WTC11 (cell line): ENCODE measurements at regions not wholly inside any gene's neighbourhood (a gene's known extent, or its start where the extent isn't known, plus 50 kb on each side); places are given as distances from the start of the nearest gene placed in this dataset.

ENCODE experiments used
- ATAC-seq: fragments of 200-7000 bp; cut with Tn5 transposase; 2 replicates; pipeline ENCODE4 v1.10.0; 2021; ENCODE audit warnings: mild to moderate bottlenecking, moderate library complexity
- CTCF ChIA-PET: fragments of 300-600 bp; sonication (Branson Sonifier 250); formaldehyde crosslinking; loops from one replicate; lab custom pipeline; 2021; ENCODE audit warnings: antibody characterized with exemption; lab: Charles Lee
- POLR2A ChIA-PET: fragments of 350-600 bp; sonication (Branson Sonifier 250); formaldehyde crosslinking; loops from one replicate; lab custom pipeline; 2021; ENCODE audit warnings: antibody characterized with exemption; lab: Charles Lee
- DNase-seq: peaks from one replicate; pipeline ENCODE4 v3.0.0; 2021; ENCODE audit warnings: low spot score
- H3K27ac Mint-ChIP-seq: 2 replicates; pipeline ENCODE4 v1.8.0; 2021; ENCODE audit warnings: mixed read lengths
- H3K27me3 Mint-ChIP-seq: 2 replicates; pipeline ENCODE4 v1.8.0; 2021; ENCODE audit warnings: low read depth, mild to moderate bottlenecking, moderate library complexity, mixed read lengths
- H3K36me3 Mint-ChIP-seq: 2 replicates; pipeline ENCODE4 v1.8.0; 2021; ENCODE audit warnings: mixed read lengths
- H3K4me1 Mint-ChIP-seq: 2 replicates; pipeline ENCODE4 v1.8.0; 2022; ENCODE audit warnings: mixed read lengths
- H3K4me3 Mint-ChIP-seq: 2 replicates; pipeline ENCODE4 v1.8.0; 2021; ENCODE audit warnings: mild to moderate bottlenecking, moderate library complexity, mixed read lengths
- H3K9me3 Mint-ChIP-seq: 2 replicates; pipeline ENCODE4 v1.8.0; 2021; ENCODE audit warnings: mixed read lengths
- AFF4 ChIP-seq: sonication (generic); formaldehyde crosslinking; IDR thresholded peaks from 2 replicates; pipeline ENCODE4 v1.8.1; 2023; ENCODE audit warnings: mild to moderate bottlenecking, missing genetic modification reagents, borderline replicate concordance
- ATF6 ChIP-seq: sonication (generic); formaldehyde crosslinking; IDR thresholded peaks from 2 replicates; pipeline ENCODE4 v1.8.1; 2023; ENCODE audit warnings: mild to moderate bottlenecking, missing genetic modification reagents
- CBFB ChIP-seq: sonication (generic); formaldehyde crosslinking; IDR thresholded peaks from 2 replicates; pipeline ENCODE4 v1.8.1; 2022; ENCODE audit warnings: mild to moderate bottlenecking, low read depth, missing genetic modification reagents
- E2F1 ChIP-seq: sonication (generic); formaldehyde crosslinking; IDR thresholded peaks from 2 replicates; pipeline ENCODE4 v1.8.0; 2022; ENCODE audit warnings: mild to moderate bottlenecking, missing genetic modification reagents
- E2F4 ChIP-seq: sonication (generic); formaldehyde crosslinking; IDR thresholded peaks from 2 replicates; pipeline ENCODE4 v1.8.1; 2022; ENCODE audit warnings: low read depth, mild to moderate bottlenecking, moderate library complexity, missing genetic modification reagents, borderline replicate concordance
- ERG ChIP-seq: fragments of 250-450 bp; sonication (Bioruptor Pico); IDR thresholded peaks from 2 replicates; pipeline ENCODE4 v1.8.0; 2021; ENCODE audit warnings: mild to moderate bottlenecking
- ETV6 ChIP-seq: sonication (generic); formaldehyde crosslinking; IDR thresholded peaks from 2 replicates; pipeline ENCODE4 v1.8.1; 2022; ENCODE audit warnings: mild to moderate bottlenecking, missing genetic modification reagents
- GABPB1 ChIP-seq: sonication (generic); formaldehyde crosslinking; IDR thresholded peaks from 2 replicates; pipeline ENCODE4 v1.8.1; 2023; ENCODE audit warnings: mild to moderate bottlenecking, missing genetic modification reagents
- GRHL2 ChIP-seq: fragments of 250-450 bp; sonication (Bioruptor Pico); IDR thresholded peaks from 2 replicates; pipeline ENCODE4 v1.8.0; 2022; ENCODE audit warnings: mild to moderate bottlenecking, moderate library complexity; ENCODE audit not compliant: insufficient replicate concordance, severe bottlenecking
- HMGA2 ChIP-seq: fragments of 250-450 bp; sonication (Bioruptor Pico); IDR thresholded peaks from 2 replicates; pipeline ENCODE4 v1.4.0; 2021; ENCODE audit warnings: mild to moderate bottlenecking, moderate library complexity
- JAZF1 ChIP-seq: fragments of 250-450 bp; sonication (Bioruptor Pico); IDR thresholded peaks from 2 replicates; pipeline ENCODE4 v1.9.0; 2021; ENCODE audit warnings: moderate library complexity, mild to moderate bottlenecking, inconsistent platforms
- KAT7 ChIP-seq: sonication (generic); formaldehyde crosslinking; IDR thresholded peaks from 2 replicates; pipeline ENCODE4 v1.8.1; 2023; ENCODE audit warnings: missing genetic modification reagents, mild to moderate bottlenecking, borderline replicate concordance
- MLX ChIP-seq: sonication (generic); formaldehyde crosslinking; IDR thresholded peaks from 2 replicates; pipeline ENCODE4 v1.8.1; 2023; ENCODE audit warnings: mild to moderate bottlenecking, missing genetic modification reagents, moderate library complexity
- MYBL2 ChIP-seq: sonication (generic); formaldehyde crosslinking; IDR thresholded peaks from 2 replicates; pipeline ENCODE4 v1.8.1; 2023; ENCODE audit warnings: mild to moderate bottlenecking, moderate library complexity, missing genetic modification reagents
- NR1H2 ChIP-seq: sonication (generic); formaldehyde crosslinking; IDR thresholded peaks from 2 replicates; pipeline ENCODE4 v1.9.0; 2021; ENCODE audit warnings: mild to moderate bottlenecking, moderate library complexity, missing genetic modification reagents
- RELA ChIP-seq: sonication (generic); formaldehyde crosslinking; IDR thresholded peaks from 2 replicates; pipeline ENCODE4 v1.8.1; 2022; ENCODE audit warnings: missing genetic modification reagents, mild to moderate bottlenecking, borderline replicate concordance
- SOX15 ChIP-seq: fragments of 250-450 bp; sonication (Bioruptor Pico); IDR thresholded peaks from 2 replicates; pipeline ENCODE4 v1.9.0; 2021; ENCODE audit warnings: mild to moderate bottlenecking
- TCF7 ChIP-seq: sonication (generic); formaldehyde crosslinking; IDR thresholded peaks from 2 replicates; pipeline ENCODE4 v1.8.0; 2022; ENCODE audit warnings: mild to moderate bottlenecking, low read depth, missing genetic modification reagents, moderate library complexity
- ZMAT4 ChIP-seq: fragments of 250-450 bp; sonication (Bioruptor Pico); IDR thresholded peaks from 2 replicates; pipeline ENCODE4 v1.9.0; 2021; ENCODE audit warnings: mild to moderate bottlenecking
- ZNF425 ChIP-seq: fragments of 250-450 bp; sonication (Bioruptor Pico); conservative IDR thresholded peaks from 2 replicates; pipeline ENCODE4 v1.9.0; 2021; ENCODE audit warnings: mild to moderate bottlenecking

- Mint-ChIP-seq H3K4me3 (no peak overlapping the region), H3K27ac (no peak overlapping the region; the same call in 1 of the 2 replicates), H3K27me3 (no peaks in the 10 kb centered on the region), H3K4me1 (no peaks in the 10 kb centered on the region), H3K36me3 (peaks cover 17% of the 10 kb centered on the region; the same call in 1 of the 2 replicates), H3K9me3 (no peaks in the 10 kb centered on the region)
- POLR2A ChIA-PET: no interaction called here
- DNase-seq: no peak
- TF ChIP-seq E2F4 (CRISPR knock-in tag) (no peak), CBFB (CRISPR knock-in tag) (no peak), ZNF425 (CRISPR knock-in tag) (no peak), ETV6 (CRISPR knock-in tag) (no peak), ATF6 (CRISPR knock-in tag) (no peak), NR1H2 (no peak), MYBL2 (no peak), GRHL2 (CRISPR knock-in tag) (no peak), KAT7 (no peak), JAZF1 (CRISPR knock-in tag) (no peak)
- no peak for ATAC-seq
- CTCF ChIA-PET: no interaction called here
Observed at GRCh38 chr5:178786417-178786816, 56.0 kb upstream of the ZNF354A start.

GRCh38 chr5:178785999-178786398 lies 55.5 kb upstream of the ZNF354A start:
- Mint-ChIP-seq H3K4me1 (no peaks in the 10 kb centered on the region), H3K27me3 (no peaks in the 10 kb centered on the region), H3K9me3 (no peaks in the 10 kb centered on the region), H3K4me3 (no peak overlapping the region), H3K27ac (no peak overlapping the region; the same call in 1 of the 2 replicates), H3K36me3 (peaks cover 16% of the 10 kb centered on the region; the same call in 1 of the 2 replicates)
- CTCF ChIA-PET: no interaction called here
- POLR2A ChIA-PET: no interaction called here
- ATAC-seq (no peak), DNase-seq (no peak)
- no peak for TF ChIP-seq ERG (CRISPR knock-in tag)
- no peak for TF ChIP-seq SOX15 (CRISPR knock-in tag)

GRCh38 chr5:178784391-178784790 lies 53.9 kb upstream of the ZNF354A start:
- Mint-ChIP-seq H3K4me1 (no peaks in the 10 kb centered on the region), H3K9me3 (no peaks in the 10 kb centered on the region), H3K36me3 (peaks cover 14% of the 10 kb centered on the region; the same call in 1 of the 2 replicates), H3K27ac (no peak overlapping the region), H3K27me3 (no peaks in the 10 kb centered on the region), H3K4me3 (no peak overlapping the region)
- ATAC-seq (no peak), DNase-seq (no peak)
- ChIA-PET CTCF (no interaction called here), POLR2A (no interaction called here)
- TF ChIP-seq MLX (no peak), E2F1 (CRISPR knock-in tag) (no peak), AFF4 (CRISPR knock-in tag) (no peak), GRHL2 (CRISPR knock-in tag) (no peak), HMGA2 (CRISPR knock-in tag) (no peak), TCF7 (CRISPR knock-in tag) (no peak), ZMAT4 (no peak), ETV6 (CRISPR knock-in tag) (no peak), RELA (CRISPR knock-in tag) (no peak), GABPB1 (no peak)
